ENCODE measurements at regions not wholly inside any gene's neighbourhood (a gene's known extent, or its start where the extent isn't known, plus 50 kb on each side); places are given as distances from the start of the nearest gene placed in this dataset.
"Not testable (repeated sequence)": the region's sequence is repeated elsewhere in the genome, so short reads cannot be mapped to it uniquely, and the experiment has no call there.

GRCh38 chr11:49561240-49561880 lies 353.0 kb upstream of the FOLH1 start:
- TF ChIP-seq POLR2A, CTCF (IDR thresholded peaks at IDR 0.05): not testable (repeated sequence)
